HG03103 (cell line): ENCODE measurements at regions not wholly inside any gene's neighbourhood (a gene's known extent, or its start where the extent isn't known, plus 50 kb on each side); places are given as distances from the start of the nearest gene placed in this dataset.
"Not testable (repeated sequence)": the region's sequence is repeated elsewhere in the genome, so short reads cannot be mapped to it uniquely, and the experiment has no call there.

ENCODE experiments used
- ATAC-seq: cut with Tn5 transposase; IDR thresholded peaks from one replicate; pipeline ENCODE4 v1.9.1; 2021; ENCODE audit warnings: low read depth; ENCODE audit not compliant: unreplicated experiment

DNA sequence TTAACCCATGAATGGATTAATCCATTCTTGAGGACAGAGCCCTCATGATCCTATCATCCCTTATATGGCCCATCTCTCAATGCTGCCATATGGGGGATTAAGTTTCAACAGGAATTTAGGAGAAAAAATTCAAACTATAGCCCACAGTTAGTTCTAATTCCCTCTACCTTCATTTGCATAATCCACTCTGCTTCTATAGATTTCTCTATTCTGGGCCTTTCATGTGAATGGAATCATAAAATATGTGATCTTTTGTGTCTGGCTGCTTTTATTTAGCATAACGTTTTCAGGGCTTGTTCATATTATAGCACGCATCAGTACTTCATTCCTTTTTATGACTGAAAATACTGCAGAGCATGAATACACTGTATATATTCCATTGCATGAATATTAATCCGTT, 55.4 kb downstream of the CTSL start:
- no peak for ATAC-seq

DNA sequence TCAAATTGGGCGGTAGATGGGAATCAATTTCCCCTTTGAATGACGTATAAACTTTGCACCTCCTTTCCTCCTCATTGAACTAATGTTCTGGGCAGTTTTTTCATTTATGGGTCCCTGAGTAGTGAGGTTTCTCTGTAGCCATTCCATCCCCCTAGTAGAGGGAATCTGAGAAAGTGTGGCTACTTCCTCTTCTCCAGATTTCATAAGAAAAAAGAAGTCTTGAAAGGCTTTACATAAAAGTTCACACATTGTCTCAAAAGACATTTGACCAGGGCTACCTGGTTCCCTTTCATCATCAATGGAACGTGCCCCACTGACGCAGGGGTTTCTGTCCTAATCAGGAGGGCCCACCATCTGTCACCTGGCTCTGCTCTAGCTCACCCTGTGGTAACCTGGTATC, 57.3 kb downstream of the CTSL start:
- ATAC-seq, result no peak

DNA sequence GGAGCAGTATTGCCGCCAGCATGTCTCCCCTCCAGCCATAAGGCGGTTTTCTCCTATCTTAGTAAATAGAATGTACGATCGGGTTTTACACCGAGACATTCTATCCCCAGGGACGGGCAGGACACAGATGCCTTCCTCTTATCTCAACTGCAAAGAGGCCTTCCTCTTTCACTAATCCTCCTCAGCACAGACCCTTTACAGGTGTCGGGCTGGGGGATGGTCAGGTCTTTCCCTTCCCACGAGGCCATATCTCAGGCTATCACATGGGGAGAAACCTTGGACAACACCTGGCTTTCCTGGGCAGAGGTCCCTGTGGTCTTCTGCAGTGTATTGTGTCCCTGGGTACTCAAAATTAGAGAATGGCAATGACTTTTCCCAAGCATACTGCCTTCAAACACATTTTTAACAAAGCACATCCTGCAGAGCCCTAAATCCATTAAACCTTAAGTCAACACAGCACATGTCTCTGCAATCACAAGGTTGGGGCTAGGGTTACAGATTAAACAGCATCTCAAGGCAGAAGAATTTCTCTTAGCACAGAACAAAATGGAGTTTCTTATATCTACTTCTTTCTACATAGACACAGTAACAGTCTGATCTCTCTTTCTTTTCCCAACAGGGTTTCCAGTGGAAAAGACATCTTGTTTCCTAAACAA, 59.5 kb downstream of the CTSL start:
- not testable (repeated sequence) for ATAC-seq

DNA sequence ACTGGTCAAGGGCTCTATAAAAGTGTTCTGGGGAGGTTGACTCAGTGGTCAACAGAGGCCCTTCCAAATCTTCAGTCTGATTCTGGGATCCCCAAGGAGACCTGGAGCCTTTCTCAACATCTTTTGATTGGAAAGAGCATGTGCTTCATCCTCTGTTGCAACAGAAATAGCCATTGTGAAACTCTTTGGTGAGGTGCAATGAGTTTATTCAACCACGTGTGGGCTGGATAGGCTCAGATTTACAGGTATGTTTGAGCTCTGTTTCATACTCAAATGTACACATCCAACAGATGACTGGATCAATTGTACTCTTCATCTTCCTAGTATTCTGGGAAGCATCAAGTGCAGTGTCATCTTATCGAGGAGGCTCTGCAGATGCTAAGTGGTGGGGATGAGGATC, 60.5 kb downstream of the CTSL start:
- ATAC-seq, result no peak

DNA sequence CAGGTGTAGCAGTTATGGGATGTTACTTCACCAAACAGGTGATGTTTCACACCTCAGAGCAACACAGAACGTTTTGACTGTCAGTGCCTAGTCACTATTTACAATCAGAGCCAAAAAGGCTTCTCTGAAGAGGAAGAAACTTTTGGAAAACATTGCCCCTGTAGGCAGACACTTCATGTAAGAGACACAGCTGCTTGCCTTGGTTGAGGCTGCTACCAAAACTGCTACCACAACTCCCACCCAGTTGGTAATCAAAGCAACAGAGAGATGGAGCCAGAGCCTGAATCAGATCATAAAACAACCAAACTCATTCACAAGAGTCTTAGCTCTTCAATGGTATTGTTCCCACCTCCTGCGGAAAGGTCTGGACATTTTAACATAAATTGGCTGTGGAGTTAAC, 61.0 kb downstream of the CTSL start:
- ATAC-seq, result no peak

DNA sequence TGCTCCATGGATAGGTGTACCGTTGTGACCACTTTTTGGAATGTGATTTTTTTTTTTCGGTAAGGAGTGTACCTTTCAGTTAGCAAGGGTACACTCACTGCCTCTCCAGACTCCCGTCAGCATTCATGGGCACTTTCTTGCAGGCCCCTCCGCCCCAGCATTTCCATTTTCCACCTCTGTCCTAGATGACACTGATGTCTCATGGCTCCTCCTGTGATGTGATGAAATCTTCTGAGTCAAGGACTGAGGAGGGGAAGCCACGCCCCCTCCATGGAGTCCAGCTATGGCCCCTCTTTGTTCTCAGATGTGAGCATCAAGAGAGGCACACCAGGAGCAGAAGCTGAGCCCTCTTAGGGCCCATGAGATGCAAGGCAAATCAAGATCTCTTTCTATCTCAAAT, 61.8 kb downstream of the CTSL start:
- no peak for ATAC-seq

DNA sequence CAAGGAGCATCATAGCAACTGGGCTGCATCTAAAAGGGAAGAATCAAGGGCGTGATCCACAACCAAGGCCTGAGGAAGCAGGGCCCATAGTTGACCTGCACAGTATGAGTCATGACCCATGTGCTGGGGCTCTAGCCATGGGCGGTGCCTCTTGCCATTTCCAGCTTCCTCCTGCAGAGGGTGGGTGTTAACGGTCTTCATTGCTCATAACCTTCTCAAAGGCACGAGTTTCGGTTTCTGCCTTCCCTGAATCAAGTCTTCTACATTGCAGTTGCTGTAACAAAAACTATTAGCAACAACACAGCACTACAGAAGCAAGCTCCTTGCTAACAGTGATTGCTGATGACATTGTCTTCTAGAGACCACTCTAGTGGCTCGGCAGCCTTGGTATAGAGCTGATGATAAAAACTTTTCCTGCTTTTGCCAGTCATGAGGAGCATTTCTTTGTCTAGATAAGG, 66.9 kb downstream of the CTSL start:
- peak; percentile 71 for ATAC-seq

DNA sequence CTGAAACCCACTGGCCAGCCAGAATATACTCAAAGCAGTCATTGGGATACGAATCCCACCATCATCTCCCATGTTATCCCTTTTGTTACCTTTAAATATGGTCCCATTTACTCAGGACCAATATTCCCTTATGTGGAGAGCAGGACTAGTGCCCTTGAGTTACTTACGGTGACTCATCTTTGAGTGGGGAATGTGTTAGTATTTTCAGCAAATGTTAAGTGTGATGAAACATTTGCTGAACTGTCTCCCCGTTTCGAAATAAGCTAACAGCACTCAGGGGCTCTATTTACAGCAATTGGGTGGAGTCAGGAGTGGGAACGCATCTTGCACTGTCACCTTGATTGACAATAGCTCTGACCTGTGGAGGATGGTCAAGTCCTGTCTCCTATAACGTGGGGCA, 67.4 kb downstream of the CTSL start:
- no peak for ATAC-seq

DNA sequence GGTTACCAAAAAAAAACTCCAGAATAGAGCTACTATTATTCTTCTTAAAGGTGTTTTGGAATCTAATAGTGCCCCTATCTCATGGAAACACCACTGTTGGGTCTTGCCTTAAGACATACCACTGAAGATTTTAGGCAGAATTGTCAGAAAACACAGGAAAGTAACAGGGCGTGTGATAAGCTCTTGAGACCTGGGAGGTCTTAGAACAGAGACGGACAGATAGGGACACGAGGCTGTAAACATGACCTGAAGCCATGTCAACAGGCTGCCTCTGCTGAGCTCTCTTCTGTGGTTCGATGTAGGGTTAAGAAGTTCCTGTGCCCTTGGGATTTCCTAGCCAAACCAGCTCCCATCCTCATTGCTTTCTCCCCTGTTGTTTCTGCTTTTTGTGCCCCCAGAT, 69.3 kb downstream of the CTSL start:
- no peak for ATAC-seq

DNA sequence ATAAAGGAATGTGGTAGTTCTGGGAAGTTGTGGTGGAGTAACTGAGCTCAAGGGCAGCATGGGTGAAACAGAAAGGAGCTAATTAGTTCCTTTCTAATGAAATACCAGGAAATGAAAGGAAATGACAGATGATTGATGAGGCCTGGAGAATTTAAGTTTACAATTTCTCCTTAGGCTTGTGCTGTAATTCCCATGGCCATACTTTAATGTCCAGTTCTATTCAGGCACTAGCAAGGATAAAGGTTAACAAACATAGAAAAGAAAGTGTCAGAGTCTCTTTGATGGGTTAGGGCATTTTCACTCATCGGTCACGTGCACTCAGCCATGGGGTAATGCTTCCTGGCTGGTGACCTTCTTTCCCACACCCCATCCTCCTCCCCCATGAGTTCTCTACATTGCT, 70.3 kb downstream of the CTSL start:
- no peak for ATAC-seq

DNA sequence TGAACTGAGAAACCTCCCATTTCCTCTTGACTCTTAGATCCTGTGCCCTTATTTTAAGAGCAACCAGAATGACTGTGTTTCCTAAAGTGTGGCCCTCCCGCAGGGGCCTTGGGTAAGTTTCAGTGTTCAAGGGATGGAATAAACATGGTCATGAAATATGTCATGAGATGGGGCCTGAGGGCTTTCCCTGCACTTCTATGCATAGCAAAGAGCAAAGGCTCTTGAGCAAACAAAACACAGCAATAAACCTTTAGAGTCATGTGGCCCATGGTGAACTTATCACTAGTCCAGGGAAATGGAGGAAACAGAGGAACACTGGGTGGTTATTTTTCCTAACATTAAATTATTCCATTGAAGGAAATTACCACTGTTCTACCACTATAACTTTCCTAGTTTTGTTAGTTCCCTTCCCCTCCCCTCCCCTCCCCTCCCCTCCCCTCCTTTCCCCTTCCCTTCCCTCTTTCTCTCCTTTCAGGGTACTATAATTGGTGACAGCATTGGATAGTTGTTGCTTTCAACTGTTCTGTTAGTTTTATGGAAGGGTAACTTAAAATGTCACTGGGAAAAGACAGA, 72.4 kb downstream of the CTSL start:
- ATAC-seq, result no peak

DNA sequence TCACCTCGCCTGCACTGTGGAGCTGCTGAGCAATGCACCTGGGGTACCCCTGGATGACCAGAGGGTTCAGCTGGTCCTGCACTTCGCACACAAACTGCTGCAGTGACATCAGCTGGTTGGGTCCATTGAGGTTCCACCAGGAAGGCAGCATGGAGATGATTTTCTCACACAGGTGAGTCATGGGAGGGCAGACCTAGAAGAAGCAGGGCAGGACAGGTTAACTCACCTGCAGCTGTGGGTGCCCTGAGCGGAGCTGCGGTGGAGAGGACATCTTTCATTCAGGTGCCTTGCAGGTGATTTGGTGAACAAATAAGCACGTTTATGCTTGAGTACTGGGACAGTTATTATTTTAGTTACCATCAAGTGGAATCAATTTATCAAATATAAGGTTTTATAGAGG, 73.6 kb downstream of the CTSL start:
- no peak for ATAC-seq

DNA sequence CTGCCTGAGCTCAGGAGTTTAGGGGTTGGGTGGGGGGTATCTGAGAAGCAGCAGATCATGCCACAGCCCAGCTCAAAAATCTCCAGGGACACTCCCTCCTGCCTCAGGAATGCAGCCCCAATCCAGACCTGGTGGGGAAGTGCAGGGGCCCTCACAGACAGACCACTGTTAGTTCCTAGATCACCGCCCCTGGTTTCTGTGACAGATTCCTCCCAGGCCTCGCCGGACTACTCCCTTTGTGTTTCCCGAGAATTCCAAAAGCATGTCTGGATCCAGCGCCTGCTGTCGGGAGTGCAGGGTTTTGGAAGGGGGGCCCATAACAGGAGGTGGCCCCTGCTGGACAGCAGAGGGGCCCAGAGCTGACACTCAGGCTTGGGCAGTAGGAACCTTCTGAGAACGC, 74.5 kb downstream of the CTSL start:
- ATAC-seq, result no peak

DNA sequence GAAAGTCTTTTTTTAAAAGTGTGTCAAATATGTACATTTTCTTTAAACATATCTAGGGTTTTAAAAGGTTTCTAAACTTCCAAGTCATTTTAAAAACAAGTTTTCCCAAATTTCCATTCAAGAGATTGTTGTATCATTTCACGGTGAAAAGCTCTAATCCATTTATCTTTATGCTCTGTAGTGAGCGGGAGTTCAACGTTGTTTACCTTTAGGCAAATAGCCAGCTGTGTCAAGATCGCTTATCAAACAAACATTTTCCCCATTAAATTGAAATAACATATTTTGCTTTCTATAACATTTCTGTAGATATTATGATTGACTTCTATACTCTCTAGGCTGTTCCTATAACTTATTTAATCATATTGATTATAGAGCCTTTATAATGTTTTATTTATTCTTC, 75.1 kb downstream of the CTSL start:
- no peak for ATAC-seq

DNA sequence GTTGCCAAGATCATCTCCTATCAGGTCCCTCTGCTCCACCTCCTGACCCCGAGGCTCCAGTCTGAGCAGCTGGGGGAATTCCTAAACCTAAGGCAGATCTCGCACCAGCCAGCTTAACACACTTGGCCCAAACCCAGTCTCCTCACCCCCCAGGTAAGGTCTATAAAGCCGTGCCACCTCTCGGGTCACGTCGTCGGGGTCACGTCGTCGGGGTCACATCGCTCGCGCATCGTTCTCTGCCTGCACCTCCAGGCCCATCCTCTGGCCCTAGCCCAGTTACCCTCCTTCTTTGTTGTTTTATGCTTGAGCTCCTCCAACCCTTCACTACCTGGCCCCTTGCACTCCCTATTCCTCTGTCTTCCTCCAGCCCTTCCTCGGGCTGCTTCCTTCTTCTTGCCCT, 77.2 kb downstream of the CTSL start:
- ATAC-seq, result no peak

DNA sequence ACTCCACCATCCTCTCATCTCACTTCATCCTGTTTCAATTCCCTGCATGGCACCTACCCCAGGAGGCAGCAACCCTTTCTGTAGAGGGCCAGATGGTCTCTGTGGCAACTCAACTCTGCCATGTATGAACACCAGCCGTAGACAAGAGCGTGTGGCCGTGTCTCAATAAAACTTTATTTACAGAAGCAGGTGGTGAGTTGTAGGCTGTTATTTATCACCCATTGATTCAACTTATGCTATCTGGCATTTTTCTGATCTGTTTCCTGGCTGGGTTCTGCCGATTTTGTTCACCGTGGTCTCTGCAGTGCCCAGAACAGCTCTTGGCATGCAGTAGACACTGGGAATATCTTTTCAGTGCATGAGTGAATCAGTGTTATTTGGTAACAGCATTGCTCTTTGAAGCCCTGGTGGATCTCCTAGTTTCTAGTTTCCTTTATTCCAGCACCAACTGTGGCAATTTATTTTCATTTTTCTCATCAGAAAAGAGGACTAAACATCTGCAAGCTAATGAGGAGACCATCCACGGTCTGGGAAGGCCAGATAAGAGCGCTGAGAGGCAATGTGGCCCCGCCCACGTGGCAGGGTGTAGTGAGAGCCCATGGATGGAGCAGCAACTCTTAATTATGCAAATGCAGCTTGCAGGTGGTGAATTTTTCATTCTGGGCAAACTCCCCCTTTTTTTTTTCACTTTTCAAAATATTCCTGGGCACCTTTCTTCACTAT, 77.9 kb downstream of the CTSL start:
- ATAC-seq, result no peak

DNA sequence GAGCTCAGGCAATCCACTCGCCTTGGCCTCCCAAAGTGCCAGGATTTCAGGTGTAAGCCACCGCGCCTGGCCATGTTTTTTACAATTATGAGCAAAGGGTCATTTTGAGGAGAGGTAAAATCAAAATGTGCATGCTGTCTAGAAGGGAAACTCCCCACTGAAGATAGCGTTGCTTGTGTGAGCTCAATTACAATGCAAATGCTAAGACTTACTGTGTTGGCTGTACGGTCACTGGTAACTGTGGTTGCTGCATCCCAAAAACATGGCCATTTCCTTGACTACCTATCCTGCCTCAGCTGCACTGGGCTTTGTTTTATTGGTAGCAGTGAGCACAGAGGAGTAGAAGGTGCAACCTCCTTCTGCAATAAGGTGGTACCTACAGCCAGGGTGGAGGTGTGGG, 77.4 kb upstream of the SPATA31E1 start:
- ATAC-seq, result no peak

DNA sequence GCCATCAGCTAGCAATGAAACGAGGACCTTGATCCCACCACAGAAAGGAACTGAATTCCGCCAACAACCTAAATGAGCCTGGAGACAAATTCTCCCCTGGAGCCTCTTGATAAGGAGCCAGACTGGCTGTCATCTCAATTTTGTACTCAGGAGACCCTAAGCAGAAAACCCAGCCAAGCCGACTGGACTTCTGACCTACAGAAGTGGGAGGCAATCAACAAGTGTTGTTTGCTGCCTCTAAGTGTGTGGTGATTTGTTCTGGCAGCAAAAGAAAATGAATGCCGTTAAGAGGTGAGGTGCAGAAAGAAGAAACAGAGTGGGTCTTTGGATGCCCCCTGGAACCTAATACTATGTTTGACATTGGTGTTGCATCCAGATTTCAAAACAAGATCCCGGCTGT, 72.7 kb upstream of the SPATA31E1 start:
- no peak for ATAC-seq

DNA sequence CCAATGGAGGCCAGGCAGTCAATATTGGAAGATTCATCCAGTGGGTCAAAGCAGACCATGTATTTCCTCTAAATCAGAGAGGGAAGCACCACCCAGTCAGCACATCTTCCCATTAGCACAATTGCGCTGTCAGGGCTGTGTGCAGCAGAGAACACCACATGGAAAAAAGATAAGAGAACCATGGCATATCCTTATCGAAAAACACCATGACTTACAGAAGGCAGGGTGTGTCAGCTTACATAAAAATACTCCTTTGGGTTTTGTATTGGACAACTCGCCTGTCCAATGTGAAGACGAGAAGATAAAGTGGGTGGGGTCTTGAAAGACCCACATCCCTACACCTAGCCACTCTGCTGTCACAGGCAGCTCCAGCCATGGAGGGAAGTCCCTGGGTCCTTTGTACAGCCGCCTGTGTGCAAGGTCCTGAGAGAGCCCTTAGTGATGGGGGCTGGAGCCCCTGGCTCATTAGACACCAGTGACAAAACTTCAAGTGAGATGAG, 71.9 kb upstream of the SPATA31E1 start:
- no peak for ATAC-seq

DNA sequence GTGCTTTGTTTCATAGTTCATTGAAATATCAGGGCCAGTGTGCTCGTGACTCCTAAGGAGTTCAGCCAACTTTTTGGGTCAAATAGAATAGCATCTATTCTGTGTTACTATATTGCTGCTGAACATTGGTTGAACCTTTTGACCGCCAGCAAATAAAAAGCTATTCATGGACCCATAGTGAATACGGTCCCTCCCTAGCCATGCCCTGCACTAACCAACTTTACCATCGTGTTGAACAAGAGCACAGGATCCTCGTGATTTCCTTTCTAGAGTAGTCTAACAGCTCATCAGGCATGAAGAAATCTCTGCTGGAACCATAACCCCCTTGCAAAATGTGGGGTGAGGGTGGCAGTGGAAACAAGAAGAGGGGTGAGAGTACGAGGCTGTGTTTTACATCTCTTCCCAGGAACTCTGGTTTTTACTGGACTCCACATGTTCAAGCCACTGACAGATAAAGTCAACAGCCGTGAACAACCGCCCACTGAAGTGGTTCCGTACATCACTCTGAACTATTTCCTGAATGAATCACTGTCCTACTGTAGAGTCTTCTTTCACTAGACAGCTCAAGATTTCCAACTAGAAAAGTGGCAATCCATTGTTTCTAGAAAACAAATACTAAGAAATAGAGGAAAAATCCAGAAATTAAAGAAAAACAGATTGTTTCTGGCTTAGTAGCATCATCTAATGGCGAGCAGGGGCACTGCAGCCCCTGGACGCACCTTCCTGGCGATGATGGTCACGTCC, 70.1 kb upstream of the SPATA31E1 start:
- ATAC-seq, result no peak

DNA sequence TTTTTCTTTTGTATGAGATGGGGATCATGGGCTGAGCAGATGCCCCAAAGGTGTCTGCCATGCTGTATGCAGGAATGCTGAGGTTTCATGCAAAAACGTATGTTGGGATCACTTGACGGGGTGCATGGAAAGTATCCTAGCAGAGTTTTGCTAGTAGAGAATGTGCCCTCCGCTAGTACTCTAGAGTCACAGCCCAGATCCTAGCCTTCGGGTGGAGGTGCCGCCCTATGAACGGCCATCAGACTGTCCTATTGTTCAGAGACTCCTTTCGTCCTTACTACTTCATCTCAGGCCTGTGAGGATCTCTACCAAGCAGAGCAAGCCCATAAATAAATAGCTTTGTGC, 69.6 kb upstream of the SPATA31E1 start:
- no peak for ATAC-seq
